Uterus (tissue), 2 donors: ENCODE measurements at regions not wholly inside any gene's neighbourhood (a gene's known extent, or its start where the extent isn't known, plus 50 kb on each side); places are given as distances from the start of the nearest gene placed in this dataset.

Source experiments
- CTCF ChIP-seq, 4 experiments: fragments of 200-600 bp in 2 of 4; fragments of 450-650 bp in 2 of 4; sonication (generic) in 2 of 4; IDR thresholded peaks; one replicate each; pipeline ENCODE4 v1.5.1; 2016 to 2019; ENCODE audit warnings: antibody characterized with exemption in 4 of 4, mild to moderate bottlenecking in 2 of 4, moderate library complexity in 1 of 4
- POLR2A ChIP-seq, 2 donors: fragments of 450-650 bp; IDR thresholded peaks; one replicate each; pipeline ENCODE4 v1.6.1; 2016; ENCODE audit warnings: antibody characterized with exemption in 2 of 2, mild to moderate bottlenecking in 1 of 2, moderate library complexity in 1 of 2

GRCh38 chr2:228688007-228688645, 506.6 kb upstream of the SPHKAP start:
- TF ChIP-seq POLR2A (IDR thresholded peaks at IDR 0.05) (no peak), CTCF (IDR thresholded peaks at IDR 0.05) (no peak)
